HCT116 (cell line): ENCODE measurements at regions not wholly inside any gene's neighbourhood (a gene's known extent, or its start where the extent isn't known, plus 50 kb on each side); places are given as distances from the start of the nearest gene placed in this dataset.

Source experiments
- ATAC-seq: fragments of 200-7000 bp; cut with Tn5 transposase; 2 replicates; pipeline ENCODE4 v1.9.1; 2020; ENCODE audit warnings: mild to moderate bottlenecking, moderate library complexity
- BruUV-seq: library from RNA; stranded (reverse); fragments of 400-500 nt; replicated peaks from 2 replicates; lab custom pipeline; 2021; lab: Mats Ljungman, UMichigan
- CTCF ChIA-PET: fragments of 300-600 bp; sonication (Branson Sonifier 250); formaldehyde crosslinking; loops from one replicate; lab custom pipeline; 2021; ENCODE audit warnings: antibody characterized with exemption; lab: Charles Lee
- POLR2A ChIA-PET: fragments of 300-600, 350-600 bp; sonication (Branson Sonifier 250); formaldehyde crosslinking; loops from one replicate; lab custom pipeline; 2021; ENCODE audit warnings: antibody characterized with exemption; lab: Charles Lee
- RAD21 ChIA-PET, 2 experiments: fragments of 300-600 bp; sonication (Branson Sonifier 250); formaldehyde crosslinking; loops; one replicate each; lab custom pipeline; 2023; ENCODE audit warnings: low total read pairs in 2 of 2; ENCODE audit not compliant: uncharacterized antibody in 2 of 2, unreplicated experiment in 2 of 2, low non-redundant PET in 1 of 2; lab: Charles Lee
- DNase-seq: peaks from one replicate; pipeline ENCODE4 v3.0.0-alpha.2; 2010; ENCODE audit warnings: low read depth, low spot score
- H2AFZ ChIP-seq: fragments of 200-600 bp; shearing (Covaris generic), sonication (generic); 2 replicates; pipeline ENCODE4 v1.6.1; 2017; ENCODE audit warnings: low read depth, mixed run types, mixed read lengths, antibody characterized with exemption, low read length; ENCODE audit not compliant: poor library complexity, severe bottlenecking
- H3K27ac ChIP-seq: 2 replicates; pipeline ENCODE4 v1.5.1; 2012; ENCODE audit warnings: low read depth, low read length
- H3K27me3 ChIP-seq: fragments of 200-600 bp; sonication (generic); 2 replicates; pipeline ENCODE4 v1.6.1; 2016; ENCODE audit warnings: mixed run types, low read length, mixed read lengths; ENCODE audit not compliant: insufficient read depth
- H3K36me3 ChIP-seq, 2 experiments: fragments of 200-500 bp in 1 of 2; fragments of 200-600 bp in 1 of 2; sonication (Bioruptor generic) in 1 of 2; sonication (generic) in 1 of 2; 2 replicates each; pipeline versions ENCODE4 v1.5.1 to v1.6.1; 2014 to 2016; ENCODE audit warnings: low read length in 2 of 2, inconsistent platforms in 1 of 2, mixed read lengths in 1 of 2, mixed run types in 1 of 2; ENCODE audit not compliant: insufficient read depth in 2 of 2, control insufficient read depth in 1 of 2
- H3K4me1 ChIP-seq, 2 experiments: fragments of 200-600 bp in 1 of 2; sonication (generic) in 1 of 2; 2 replicates each; pipeline versions ENCODE4 v1.5.1 to v1.6.1; 2012 to 2017; ENCODE audit warnings: low read length in 2 of 2, inconsistent platforms in 1 of 2, mild to moderate bottlenecking in 1 of 2, mixed read lengths in 1 of 2, mixed run types in 1 of 2, moderate library complexity in 1 of 2; ENCODE audit not compliant: insufficient read depth in 2 of 2, control insufficient read depth in 1 of 2
- H3K4me2 ChIP-seq: fragments of 200-600 bp; sonication (generic); 2 replicates; pipeline ENCODE4 v1.6.1; 2017; ENCODE audit warnings: mixed run types, low read length, mixed read lengths
- H3K4me3 ChIP-seq, 2 experiments: fragments of 200-600 bp in 1 of 2; sonication (generic) in 1 of 2; replicated peaks in 1 of 2; 2 replicates each; pipeline ENCODE4 v1.5.1; 2011 to 2016; ENCODE audit warnings: low read length in 2 of 2, control low read depth in 1 of 2, low read depth in 1 of 2, mild to moderate bottlenecking in 1 of 2, mixed read lengths in 1 of 2, mixed run types in 1 of 2
- H3K79me2 ChIP-seq: fragments of 200-600 bp; sonication (generic); 2 replicates; pipeline ENCODE4 v1.6.1; 2017; ENCODE audit warnings: mild to moderate bottlenecking, mixed run types, low read length, moderate library complexity, mixed read lengths; ENCODE audit not compliant: insufficient read depth
- H3K9ac ChIP-seq: fragments of 200-600 bp; sonication (generic); 2 replicates; pipeline ENCODE4 v1.6.1; 2016; ENCODE audit warnings: low read length, mixed read lengths
- H3K9me2 ChIP-seq: fragments of 200-600 bp; sonication (generic), shearing (Covaris generic); 2 replicates; pipeline ENCODE4 v1.6.1; 2017; ENCODE audit warnings: mixed run types, mild to moderate bottlenecking, moderate library complexity; ENCODE audit not compliant: insufficient read depth
- H3K9me3 ChIP-seq, 2 experiments: fragments of 200-500 bp in 1 of 2; fragments of 200-600 bp in 1 of 2; sonication (Bioruptor generic) in 1 of 2; sonication (generic) in 1 of 2; 2 replicates each; pipeline ENCODE4 v1.6.1; 2014 to 2017; ENCODE audit warnings: low read length in 2 of 2, mixed read lengths in 2 of 2, inconsistent platforms in 1 of 2, low read depth in 1 of 2, mild to moderate bottlenecking in 1 of 2, mixed run types in 1 of 2, moderate library complexity in 1 of 2; ENCODE audit not compliant: control insufficient read depth in 1 of 2, insufficient read depth in 1 of 2
- H4K20me1 ChIP-seq: fragments of 200-600 bp; sonication (generic), shearing (Covaris generic); 2 replicates; pipeline ENCODE4 v1.6.1; 2017; ENCODE audit warnings: mixed run types, mild to moderate bottlenecking, moderate library complexity; ENCODE audit not compliant: insufficient read depth
- CBX3 ChIP-seq: IDR thresholded peaks from 2 replicates; pipeline ENCODE4 v1.6.1; 2012; ENCODE audit warnings: low read depth
- EGR1 ChIP-seq: IDR thresholded peaks from 2 replicates; pipeline ENCODE4 v1.6.1; 2012; ENCODE audit warnings: low read depth
- POLR2AphosphoS5 ChIP-seq: IDR thresholded peaks from 2 replicates; pipeline ENCODE4 v1.6.1; 2011; ENCODE audit warnings: mild to moderate bottlenecking, low read depth, low read length, moderate library complexity
- SIN3A ChIP-seq: IDR thresholded peaks from 2 replicates; pipeline ENCODE4 v1.6.1; 2012; ENCODE audit warnings: low read depth
- SP1 ChIP-seq: IDR thresholded peaks from 2 replicates; pipeline ENCODE4 v1.6.1; 2012; ENCODE audit warnings: low read depth
- YY1 ChIP-seq: IDR thresholded peaks from 2 replicates; pipeline ENCODE4 v1.6.1; 2011; ENCODE audit warnings: low read length, low read depth, moderate library complexity, mild to moderate bottlenecking; ENCODE audit not compliant: insufficient replicate concordance; ENCODE audit errors: extremely low read depth
- ZFX ChIP-seq: fragments of 450-650 bp; IDR thresholded peaks from 2 replicates; pipeline ENCODE4 v1.6.1; 2017
- intact Hi-C: fragments of 100-400 bp; cut with micrococcal nuclease; formaldehyde crosslinking; loops from 2 replicates; pipeline ENCODE4 v1.10.0; 2022
- TF ChIP-seq, protein P1 (sequence below): IDR thresholded peaks from 2 replicates; pipeline ENCODE4 v1.6.1; 2012
- TF ChIP-seq, protein P2 (sequence below): IDR thresholded peaks from 2 replicates; pipeline ENCODE4 v1.6.1; 2012

DNA sequence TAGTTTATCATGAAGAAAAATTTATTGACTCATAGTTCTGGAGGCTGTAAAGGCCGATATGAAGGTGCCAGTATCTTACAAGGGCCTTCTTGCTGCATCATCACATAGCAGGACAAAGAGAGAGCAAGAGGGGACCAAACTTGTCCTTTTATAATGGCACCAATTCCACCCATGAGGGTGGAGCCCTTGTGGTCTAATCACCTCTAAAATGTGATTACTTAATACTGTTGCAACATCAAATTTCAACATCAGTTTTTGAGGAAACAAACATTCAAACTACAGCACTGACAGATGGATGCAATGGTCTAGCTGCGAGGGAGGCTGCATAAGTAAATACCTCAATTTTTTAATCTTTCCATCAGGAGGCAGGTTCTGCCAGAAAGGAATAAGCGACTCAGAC is 76.7 kb upstream of the LAMA2 start:
- Histone ChIP-seq H3K4me1 (no peaks in the 10 kb centered on the region), H2AFZ (no peak overlapping the region), H4K20me1 (no peaks in the 10 kb centered on the region), H3K4me3 (no peak overlapping the region), H3K27me3 (no peaks in the 10 kb centered on the region), H3K9me3 (no peaks in the 10 kb centered on the region), H3K9ac (no peak overlapping the region), H3K9me2 (no peaks in the 10 kb centered on the region), H3K36me3 (no peaks in the 10 kb centered on the region), H3K27ac (no peak overlapping the region), H3K4me2 (no peak overlapping the region), H3K79me2 (no peaks in the 10 kb centered on the region)
- CTCF ChIA-PET = no interaction called here
- RAD21 ChIA-PET = no interaction called here
- no TSS peak for BruUV-seq
- POLR2A ChIA-PET = no interaction called here
- no peak for ATAC-seq
- intact Hi-C loops = loop anchor here (5.0 to 10.0 kb wide), 2 partner anchors 446 to 769 kb away; no protein-coding TSS in a partner anchor
- no peak for DNase-seq
- no peak for TF ChIP-seq EGR1
- TF ChIP-seq SP1 = no peak
- no peak for TF ChIP-seq ZFX

DNA sequence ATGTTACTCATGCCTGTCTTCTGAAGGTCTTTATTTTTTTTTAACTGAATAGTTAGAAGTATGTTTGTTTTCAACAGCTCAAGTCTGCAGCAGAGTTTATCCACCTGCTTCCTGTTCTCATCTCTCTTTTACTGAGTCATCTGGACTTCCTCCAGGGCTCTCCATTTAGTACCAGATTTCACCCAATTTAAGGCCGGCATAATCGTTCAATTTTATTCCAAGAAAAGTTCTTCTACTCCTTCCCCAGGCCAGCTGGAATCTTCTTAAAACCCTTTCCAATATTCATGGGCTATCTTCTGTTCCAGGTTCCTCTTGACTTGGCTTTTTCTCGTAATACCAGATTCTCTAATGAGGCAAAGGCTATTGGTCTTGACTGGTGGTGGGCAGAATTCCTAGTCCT is 79.0 kb upstream of the LAMA2 start:
- Histone ChIP-seq H2AFZ (no peak overlapping the region), H3K9ac (no peak overlapping the region), H3K4me1 (no peaks in the 10 kb centered on the region), H3K4me3 (no peak overlapping the region), H4K20me1 (no peaks in the 10 kb centered on the region), H3K27me3 (no peaks in the 10 kb centered on the region), H3K79me2 (no peaks in the 10 kb centered on the region), H3K4me2 (no peak overlapping the region), H3K9me2 (no peaks in the 10 kb centered on the region), H3K36me3 (no peaks in the 10 kb centered on the region), H3K27ac (no peak overlapping the region), H3K9me3 (no peaks in the 10 kb centered on the region)
- ChIA-PET RAD21 (no interaction called here), CTCF (no interaction called here), POLR2A (no interaction called here)
- DNase-seq = no peak
- no peak for ATAC-seq
- BruUV-seq = no TSS peak
- TF ChIP-seq SP1 = no peak
- TF ChIP-seq SIN3A = no peak
- TF ChIP-seq, protein P1, sequence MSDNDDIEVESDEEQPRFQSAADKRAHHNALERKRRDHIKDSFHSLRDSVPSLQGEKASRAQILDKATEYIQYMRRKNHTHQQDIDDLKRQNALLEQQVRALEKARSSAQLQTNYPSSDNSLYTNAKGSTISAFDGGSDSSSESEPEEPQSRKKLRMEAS = no peak
- TF ChIP-seq POLR2AphosphoS5 = no peak
- TF ChIP-seq CBX3 = no peak
- TF ChIP-seq YY1 = no peak
- TF ChIP-seq, protein P2, sequence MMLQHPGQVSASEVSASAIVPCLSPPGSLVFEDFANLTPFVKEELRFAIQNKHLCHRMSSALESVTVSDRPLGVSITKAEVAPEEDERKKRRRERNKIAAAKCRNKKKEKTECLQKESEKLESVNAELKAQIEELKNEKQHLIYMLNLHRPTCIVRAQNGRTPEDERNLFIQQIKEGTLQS = no peak
- intact Hi-C loops = loop anchor here (10.0 kb wide), 1 partner anchor 771 kb away; no protein-coding TSS in a partner anchor
